ENCODE measurements at regions not wholly inside any gene's neighbourhood (a gene's known extent, or its start where the extent isn't known, plus 50 kb on each side); places are given as distances from the start of the nearest gene placed in this dataset.

- TF ChIP-seq, protein P1, sequence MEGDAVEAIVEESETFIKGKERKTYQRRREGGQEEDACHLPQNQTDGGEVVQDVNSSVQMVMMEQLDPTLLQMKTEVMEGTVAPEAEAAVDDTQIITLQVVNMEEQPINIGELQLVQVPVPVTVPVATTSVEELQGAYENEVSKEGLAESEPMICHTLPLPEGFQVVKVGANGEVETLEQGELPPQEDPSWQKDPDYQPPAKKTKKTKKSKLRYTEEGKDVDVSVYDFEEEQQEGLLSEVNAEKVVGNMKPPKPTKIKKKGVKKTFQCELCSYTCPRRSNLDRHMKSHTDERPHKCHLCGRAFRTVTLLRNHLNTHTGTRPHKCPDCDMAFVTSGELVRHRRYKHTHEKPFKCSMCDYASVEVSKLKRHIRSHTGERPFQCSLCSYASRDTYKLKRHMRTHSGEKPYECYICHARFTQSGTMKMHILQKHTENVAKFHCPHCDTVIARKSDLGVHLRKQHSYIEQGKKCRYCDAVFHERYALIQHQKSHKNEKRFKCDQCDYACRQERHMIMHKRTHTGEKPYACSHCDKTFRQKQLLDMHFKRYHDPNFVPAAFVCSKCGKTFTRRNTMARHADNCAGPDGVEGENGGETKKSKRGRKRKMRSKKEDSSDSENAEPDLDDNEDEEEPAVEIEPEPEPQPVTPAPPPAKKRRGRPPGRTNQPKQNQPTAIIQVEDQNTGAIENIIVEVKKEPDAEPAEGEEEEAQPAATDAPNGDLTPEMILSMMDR (conservative IDR thresholded peaks at IDR 0.05) = no peak
- TF ChIP-seq ZFX (IDR thresholded peaks at IDR 0.05) = no peak
Observed at GRCh38 chr17:12472252-12473173, 193.2 kb upstream of the MYOCD start.

Data from C4-2B (cell line).